NCI-H2029 treated with DMSO at 0.1 percent for 48 hours (cell line): ENCODE measurements at regions not wholly inside any gene's neighbourhood (a gene's known extent, or its start where the extent isn't known, plus 50 kb on each side); places are given as distances from the start of the nearest gene placed in this dataset.
"Not testable (repeated sequence)": the region's sequence is repeated elsewhere in the genome, so short reads cannot be mapped to it uniquely, and the experiment has no call there.

ENCODE experiments used
- DNase-seq: peaks from one replicate; lab custom pipeline; 2025; lab: John Stamatoyannopoulos, UW

- not testable (repeated sequence) for DNase-seq
Measured at GRCh38 chr2:166641516-166641915, 147.5 kb upstream of the SCN7A start.

- no peak for DNase-seq
Measured at GRCh38 chr2:166637051-166637450, 143.0 kb upstream of the SCN7A start.

DNA sequence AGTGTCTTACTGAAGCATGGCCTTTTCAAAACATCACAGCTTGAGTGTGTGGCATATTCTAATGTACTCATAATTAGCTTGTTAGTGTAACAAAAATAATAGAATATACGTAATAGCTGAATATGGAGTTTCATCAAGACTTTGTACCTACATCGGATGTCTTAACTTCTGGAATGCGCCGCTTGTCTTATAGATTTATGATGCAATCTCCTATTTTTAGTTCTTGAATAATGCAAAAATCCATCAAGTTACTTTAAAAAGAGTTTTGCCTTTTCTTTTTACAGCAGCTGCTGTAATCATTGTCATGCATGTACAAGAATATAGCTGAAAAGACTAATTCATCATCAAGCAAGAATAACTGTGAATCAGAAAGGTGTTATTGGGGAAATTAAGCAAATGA, 140.7 kb upstream of the SCN7A start:
- DNase-seq = no peak

- peak; percentile 44 for DNase-seq
Measured at GRCh38 chr2:166632616-166633015, 138.6 kb upstream of the SCN7A start.

DNA sequence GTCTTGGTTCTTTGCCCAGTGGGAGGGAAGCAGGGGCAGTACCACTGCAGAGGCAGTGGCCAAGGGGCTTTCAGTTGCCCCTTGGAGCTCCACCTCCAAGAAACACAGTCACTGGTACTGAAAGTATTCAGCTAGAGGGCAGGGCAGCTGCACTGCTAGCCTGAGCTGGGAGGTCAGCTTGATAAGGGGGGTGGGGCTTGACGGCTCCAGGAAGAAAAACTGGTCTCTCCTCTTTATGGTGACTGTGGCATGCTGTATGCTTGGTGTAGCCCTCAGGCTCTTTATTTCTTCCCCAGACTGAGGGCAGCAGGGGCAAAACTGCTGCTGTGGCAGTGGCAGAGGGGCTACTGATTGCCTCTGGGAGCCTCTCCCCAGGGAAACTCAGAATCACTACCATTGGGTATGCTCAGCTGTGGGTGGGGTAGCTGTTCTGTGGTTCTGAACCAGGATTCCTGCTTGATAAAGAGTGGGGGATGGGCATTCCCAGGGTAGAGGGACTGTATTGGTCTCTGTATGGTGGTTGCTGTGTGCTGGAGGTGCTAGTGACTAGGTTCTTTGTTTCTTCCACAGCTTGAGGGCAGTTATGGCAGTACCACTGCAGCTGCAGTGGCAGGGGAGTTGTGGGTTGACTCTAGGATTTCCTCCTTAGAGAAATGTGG, 134.6 kb upstream of the SCN7A start:
- DNase-seq = no peak

DNA sequence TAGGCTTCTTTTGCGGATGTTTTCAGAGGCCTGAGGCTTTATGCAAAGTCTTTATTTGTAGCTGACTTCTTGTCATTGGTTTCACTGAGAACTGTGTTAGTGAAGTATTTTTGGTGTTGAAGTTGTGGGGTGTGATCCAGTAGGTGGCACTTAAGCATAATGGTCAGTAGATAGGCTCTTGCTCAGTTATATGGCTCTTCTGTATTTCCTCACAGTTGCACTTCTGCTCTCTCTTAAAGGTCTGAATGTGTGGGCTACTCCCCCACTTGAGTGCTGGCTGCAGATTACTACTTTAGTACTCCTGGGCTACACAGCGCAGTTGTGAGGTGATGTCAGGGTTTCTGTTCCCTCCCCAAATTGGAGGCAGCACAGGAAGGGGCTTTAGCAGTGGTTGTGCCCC, 133.8 kb upstream of the SCN7A start:
- DNase-seq = no peak

DNA sequence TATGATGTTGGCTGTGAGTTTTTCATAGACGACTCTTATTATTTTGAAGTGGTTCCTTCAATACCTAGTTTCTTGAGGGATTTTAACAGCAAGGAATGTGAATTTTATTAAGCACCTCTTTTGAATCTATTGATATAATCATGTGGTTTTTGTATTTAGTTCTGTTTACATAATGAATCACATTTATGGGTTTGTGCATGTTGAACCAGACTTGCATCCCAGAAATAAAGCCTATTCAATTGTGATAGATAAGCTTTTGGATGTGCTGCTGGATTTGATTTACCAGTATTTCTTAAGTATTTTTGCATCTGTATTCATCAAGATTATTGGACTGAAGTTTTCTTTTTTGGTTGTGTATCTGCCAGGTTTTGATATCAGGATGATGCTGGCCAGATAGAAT, 131.6 kb upstream of the SCN7A start:
- DNase-seq = no peak

DNA sequence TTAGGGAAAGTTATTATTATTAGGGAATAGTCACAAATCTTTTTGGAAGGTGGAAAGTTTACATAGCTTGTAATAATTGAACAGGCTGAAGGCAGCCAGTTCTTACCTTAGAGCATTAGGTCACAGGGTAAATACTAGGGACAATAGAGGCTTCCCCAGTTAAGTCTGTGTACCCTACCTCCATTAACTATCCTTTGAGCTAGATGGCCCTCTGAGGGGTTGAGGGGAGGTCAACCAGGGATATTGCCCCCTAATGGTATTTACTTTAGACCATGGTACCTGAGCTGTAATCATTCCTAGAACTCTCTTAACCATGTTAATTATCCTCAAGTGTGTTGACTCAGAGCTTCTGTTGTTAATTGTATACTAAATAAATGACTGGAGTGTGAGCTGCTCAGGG, 120.5 kb upstream of the SCN7A start:
- peak; percentile 90 for DNase-seq

- DNase-seq = peak; percentile 43
Measured at GRCh38 chr2:166614029-166614428, 120.0 kb upstream of the SCN7A start.

GRCh38 chr2:166613226-166613625, 119.2 kb upstream of the SCN7A start:
- DNase-seq = no peak

- no peak for DNase-seq
Measured at GRCh38 chr2:166612214-166612613, 118.2 kb upstream of the SCN7A start.

DNA sequence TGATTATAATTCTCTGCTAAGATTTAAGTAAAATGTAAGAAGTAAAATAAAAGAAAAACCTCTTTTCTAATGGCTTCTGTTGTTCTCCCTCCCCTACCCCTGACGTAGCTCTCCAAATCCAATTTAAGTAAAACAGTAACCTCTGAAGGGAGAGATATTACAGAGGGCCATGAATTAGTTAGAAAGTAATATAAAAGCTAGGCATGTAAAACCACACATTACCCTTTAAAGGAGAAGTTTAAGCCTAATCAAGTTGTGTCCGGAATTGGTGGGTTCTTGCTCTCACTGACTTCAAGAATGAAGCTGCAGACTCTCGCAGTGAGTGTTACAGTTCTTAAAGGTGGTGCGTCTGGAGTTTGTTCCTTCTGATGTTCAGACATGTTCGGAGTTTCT, 116.9 kb upstream of the SCN7A start:
- DNase-seq = no peak

DNA sequence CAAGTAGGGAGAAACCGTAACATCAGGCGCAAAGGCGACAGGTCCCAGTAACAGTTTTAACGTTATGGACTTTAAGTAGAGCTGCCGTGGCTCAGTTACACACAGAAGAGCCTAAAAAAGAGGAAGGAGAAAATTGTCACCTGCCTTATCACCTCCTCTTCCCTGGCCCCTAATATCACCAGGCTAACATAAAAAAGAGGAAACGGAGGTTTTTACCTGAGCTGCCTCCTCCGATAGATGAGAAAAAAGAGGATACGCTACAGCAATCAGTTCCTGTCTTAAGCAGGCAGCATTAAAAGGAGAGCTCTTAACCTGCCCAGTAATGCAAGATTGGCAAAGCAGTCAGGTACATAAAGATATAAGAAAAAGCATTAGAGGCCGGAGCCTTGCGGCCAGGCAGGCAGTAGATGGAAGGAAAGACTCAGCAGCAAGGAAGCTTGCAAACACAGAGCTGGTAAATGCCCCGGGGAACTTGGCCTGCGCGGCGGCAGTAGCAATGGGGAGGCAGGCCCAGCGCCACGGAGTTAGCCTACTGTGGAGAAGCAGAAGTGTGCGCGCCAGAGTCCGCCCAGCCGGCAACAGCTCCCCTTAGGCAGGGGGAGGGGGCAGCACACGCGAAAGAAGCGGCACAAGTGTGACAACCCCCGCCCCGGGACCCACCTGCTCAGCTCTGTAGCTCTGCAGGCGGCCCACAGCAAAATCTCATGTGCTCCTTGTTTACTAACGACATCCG, 116.3 kb upstream of the SCN7A start:
- DNase-seq = no peak

DNA sequence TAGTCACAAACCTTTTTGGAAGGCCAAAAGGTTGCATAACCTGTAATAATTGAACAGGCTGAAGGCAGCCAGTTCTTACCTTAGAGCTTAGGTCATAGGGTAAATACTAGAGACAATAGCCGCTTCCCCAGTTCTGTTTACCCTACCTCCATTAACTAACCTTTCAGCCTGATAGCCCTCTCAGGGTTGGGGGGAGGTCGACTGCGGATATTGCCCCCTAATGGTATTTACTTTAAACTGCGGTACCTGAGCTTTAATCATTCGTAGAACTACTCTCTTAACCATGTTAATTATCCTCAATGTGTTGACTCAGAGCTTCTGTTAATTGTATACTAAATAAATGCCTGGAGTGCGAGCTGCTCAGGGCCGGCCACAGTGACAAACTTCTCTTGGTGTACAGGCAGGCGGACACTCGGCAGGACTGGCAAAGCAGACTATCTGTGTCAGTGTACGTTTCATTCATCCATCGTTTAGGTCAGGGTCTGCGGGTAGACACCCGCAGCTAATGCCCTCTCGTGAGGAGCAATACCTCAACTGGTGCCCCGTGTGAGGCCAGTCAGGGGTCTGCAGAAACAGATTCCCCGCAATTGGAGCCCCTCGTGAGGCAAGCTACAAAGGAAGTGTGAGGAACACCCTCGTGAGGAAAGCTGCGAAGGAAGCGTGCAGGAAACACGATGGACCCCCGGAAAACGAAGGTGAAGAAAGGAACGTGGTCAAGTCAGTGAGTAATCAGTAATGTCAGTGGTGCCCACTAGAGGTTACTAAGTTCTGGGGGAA, 115.3 kb upstream of the SCN7A start:
- DNase-seq = peak; percentile 82

DNA sequence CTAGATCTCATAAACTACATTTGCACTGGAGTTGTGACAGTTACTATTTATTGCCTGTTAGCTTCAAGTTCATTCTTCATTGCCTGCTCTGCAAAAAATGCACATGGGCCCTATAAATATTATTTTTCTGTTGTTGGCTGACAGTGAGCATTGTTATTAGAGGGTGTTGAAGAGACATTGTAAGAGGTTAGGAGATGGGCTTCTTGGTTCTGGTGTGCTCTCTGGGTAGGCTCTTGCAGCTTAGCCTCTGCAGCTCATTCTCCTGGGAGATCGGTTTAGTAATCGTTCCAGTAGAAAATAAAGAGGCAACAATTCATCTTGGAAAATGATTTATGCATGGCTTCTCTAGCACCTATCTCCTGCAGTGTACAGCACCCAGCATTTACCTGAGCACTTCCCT, 113.8 kb upstream of the SCN7A start:
- DNase-seq = no peak

DNA sequence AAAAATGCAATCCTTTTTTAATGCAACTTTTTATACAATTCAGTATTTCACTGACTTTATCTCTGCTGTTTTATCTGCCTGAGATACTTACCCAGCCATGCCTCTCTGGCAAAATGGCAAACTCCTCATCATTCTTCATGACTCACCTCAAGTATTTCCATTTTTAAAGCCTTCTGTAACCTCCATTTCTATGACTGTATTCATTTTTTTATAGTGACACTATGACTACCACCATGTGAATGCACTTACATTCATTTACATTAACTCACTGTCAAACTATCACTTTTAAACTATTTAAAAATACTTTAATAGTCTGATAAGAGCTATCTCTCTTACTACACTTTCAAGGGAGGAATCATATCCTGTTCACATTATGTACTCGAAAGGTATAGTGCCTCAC, 99.4 kb upstream of the SCN7A start:
- no peak for DNase-seq

DNA sequence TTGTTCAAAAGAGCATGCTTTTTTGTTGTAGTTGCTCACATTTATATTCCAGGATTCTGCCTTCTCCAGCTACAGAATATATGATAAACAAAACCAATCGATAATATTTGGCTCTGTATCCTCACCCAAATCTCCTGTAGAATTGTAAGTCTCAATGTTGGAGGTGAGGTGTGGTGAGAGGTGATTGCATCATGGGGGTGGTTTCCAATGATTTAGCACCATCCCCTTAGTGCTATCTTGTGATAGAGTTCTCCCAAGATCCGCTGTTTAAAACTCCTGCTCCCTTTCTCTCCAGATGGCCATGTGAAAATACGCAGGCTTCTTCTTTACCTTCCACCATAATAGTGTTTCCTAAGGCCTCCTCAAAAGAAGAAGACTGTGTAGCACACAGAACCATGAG, 98.7 kb upstream of the SCN7A start:
- DNase-seq = no peak

GRCh38 chr2:166591226-166591625, 97.2 kb upstream of the SCN7A start:
- no peak for DNase-seq

DNA sequence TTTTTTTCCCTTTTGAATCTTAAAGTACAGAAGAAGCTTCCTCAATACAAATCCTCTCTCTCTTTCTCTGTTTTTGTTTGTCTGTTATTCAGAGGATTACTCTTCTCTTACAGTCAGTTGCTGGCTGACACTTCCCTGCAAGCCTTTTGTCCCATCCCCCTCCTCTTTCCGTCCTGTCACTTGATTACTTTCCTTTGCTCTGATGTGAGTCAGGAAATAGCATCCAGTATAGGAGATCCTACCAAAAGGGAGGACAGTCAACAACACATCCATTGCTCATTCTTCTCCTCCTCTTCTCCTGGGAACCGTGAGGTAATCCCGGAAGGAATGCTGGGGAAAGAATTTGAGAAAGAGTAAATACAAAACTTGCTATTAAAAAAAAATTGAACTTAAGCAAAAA, 79.3 kb upstream of the SCN7A start:
- no peak for DNase-seq

DNA sequence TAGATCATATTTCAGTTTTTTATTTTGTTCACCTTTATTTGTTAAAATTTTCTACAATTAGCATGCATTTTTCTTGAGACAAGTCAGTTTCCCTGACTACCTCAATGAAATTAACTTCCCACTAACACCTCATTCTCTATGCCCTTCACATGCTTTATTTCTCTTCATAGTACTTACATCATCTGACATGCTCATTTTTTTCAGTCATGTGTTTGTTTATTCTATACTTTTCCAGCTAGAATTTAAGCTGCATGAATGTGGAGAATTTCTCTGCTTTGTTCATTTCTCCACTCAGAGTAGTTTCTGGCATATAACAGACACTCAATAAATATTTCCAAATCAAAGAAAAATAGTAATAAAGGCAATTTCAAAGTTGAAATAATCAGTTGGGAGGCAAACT, 78.9 kb upstream of the SCN7A start:
- no peak for DNase-seq

GRCh38 chr2:166568409-166568808, 74.4 kb upstream of the SCN7A start:
- no peak for DNase-seq

DNA sequence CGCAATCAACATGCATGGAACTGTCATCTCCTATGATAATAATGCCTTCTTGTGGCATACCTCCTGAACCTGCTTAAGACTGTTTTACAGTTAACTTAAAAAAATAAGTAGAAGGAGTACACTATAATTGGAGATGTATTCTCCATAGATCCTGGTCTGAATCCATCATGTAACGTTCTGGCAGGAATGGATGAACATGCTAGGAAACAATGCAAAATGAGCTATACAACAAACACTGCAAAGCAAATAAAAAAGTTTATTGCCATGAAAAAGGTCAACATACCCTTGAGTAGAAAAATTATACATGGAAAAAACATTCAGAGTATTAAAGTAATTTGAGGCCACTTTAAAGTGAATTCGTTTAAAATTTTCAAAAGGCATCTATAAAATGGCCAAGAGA, 71.5 kb upstream of the SCN7A start:
- no peak for DNase-seq

- no peak for DNase-seq
Measured at GRCh38 chr2:166563894-166564293, 69.8 kb upstream of the SCN7A start.
